Neural cell (in vitro differentiated cells): ENCODE measurements at regions not wholly inside any gene's neighbourhood (a gene's known extent, or its start where the extent isn't known, plus 50 kb on each side); places are given as distances from the start of the nearest gene placed in this dataset.

Experiments
- POLR2AphosphoS5 ChIP-seq: IDR thresholded peaks from 2 replicates; pipeline ENCODE4 v1.6.1; 2012
- TF ChIP-seq, protein P1 (sequence below): fragments of 450-650 bp; IDR thresholded peaks from 2 replicates; pipeline ENCODE4 v1.5.1; 2014; ENCODE audit warnings: antibody characterized with exemption, mild to moderate bottlenecking, moderate library complexity; ENCODE audit not compliant: poor library complexity, severe bottlenecking

DNA sequence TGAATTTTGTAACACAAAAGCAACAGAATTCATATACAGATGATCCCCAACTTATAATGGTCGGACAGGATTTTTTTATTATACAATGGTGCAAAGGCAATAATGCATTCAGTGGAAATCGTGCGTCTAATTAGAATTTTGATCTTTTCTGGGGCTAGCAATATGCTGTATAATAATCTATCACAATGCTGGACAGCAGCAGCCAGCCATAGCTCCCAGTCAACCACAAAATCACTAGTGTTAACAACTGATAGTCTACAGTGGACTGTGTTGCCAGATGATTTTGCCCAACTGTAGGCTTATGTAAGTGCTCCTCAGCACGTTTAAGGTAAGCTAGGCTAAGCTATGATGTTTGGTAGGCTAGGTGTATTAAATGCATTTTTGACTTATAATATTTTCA is 399.0 kb upstream of the SLC39A10 start:
- TF ChIP-seq, protein P1, sequence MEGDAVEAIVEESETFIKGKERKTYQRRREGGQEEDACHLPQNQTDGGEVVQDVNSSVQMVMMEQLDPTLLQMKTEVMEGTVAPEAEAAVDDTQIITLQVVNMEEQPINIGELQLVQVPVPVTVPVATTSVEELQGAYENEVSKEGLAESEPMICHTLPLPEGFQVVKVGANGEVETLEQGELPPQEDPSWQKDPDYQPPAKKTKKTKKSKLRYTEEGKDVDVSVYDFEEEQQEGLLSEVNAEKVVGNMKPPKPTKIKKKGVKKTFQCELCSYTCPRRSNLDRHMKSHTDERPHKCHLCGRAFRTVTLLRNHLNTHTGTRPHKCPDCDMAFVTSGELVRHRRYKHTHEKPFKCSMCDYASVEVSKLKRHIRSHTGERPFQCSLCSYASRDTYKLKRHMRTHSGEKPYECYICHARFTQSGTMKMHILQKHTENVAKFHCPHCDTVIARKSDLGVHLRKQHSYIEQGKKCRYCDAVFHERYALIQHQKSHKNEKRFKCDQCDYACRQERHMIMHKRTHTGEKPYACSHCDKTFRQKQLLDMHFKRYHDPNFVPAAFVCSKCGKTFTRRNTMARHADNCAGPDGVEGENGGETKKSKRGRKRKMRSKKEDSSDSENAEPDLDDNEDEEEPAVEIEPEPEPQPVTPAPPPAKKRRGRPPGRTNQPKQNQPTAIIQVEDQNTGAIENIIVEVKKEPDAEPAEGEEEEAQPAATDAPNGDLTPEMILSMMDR = no peak
- TF ChIP-seq POLR2AphosphoS5 = no peak
